ENCODE measurements at regions not wholly inside any gene's neighbourhood (a gene's known extent, or its start where the extent isn't known, plus 50 kb on each side); places are given as distances from the start of the nearest gene placed in this dataset.
"Not testable (repeated sequence)": the region's sequence is repeated elsewhere in the genome, so short reads cannot be mapped to it uniquely, and the experiment has no call there.

DNA sequence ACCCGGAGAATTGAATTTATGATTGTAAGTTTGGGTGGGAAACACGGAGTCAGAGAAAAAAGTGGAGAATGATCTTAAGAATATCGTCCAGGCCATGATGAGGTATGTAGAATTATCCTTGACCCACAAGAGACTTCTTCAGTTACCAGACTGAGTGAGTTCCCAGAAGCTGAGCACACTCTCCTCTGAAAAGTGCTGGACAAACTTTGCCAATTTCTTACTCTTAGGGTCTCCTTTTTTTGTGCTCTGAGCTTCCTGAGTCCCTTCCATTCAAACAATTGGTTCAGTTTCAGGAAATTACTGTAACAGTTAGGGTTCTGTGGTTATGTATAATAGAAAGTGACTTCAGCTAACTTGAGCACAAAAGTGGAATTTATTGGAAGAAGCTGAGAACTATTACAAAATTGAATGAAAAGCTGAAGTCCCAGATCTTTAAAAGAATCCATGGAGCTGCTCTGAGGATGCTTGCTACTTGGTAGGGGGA lies 50.6 kb upstream of the EHBP1 start:
- Mint-ChIP-seq H3K36me3 (ENCODE audit: low read depth) (no peaks in the 10 kb centered on the region), H3K4me1 (no peaks in the 10 kb centered on the region), H3K27ac (no peak overlapping the region), H3K4me3 (no peak overlapping the region), H3K27me3 (no peaks in the 10 kb centered on the region)
- no peak for DNase-seq
- ATAC-seq = no peak
- H3K9me3 ChIP-seq (ENCODE audit: control insufficient read depth, low read length, poor library complexity, severe bottlenecking) = no peaks in the 10 kb centered on the region

DNA sequence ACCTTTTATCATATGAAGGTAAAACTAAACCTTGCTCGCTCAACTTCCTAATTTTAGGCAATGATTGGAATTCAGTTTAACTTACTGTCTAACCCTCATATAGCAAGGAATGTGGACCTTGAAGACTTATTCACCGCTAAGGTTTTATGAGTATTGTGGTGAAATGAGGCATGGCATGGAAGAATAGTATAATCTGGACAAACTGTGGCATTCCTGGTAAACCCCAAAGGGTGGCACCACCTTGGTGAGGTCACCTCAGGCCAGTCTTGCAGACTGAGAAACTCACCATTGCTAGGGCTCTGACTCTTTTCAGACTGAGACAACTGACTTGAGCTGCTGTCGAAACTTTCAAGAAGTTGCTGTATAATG lies 51.1 kb upstream of the EHBP1 start:
- no peaks in the 10 kb centered on the region for H3K9me3 ChIP-seq (ENCODE audit: control insufficient read depth, low read length, poor library complexity, severe bottlenecking)
- Mint-ChIP-seq H3K4me3 (no peak overlapping the region), H3K27me3 (no peaks in the 10 kb centered on the region), H3K4me1 (no peaks in the 10 kb centered on the region), H3K27ac (no peak overlapping the region), H3K36me3 (ENCODE audit: low read depth) (no peaks in the 10 kb centered on the region)
- ATAC-seq = no peak
- DNase-seq = no peak

- DNase-seq = no peak
- Mint-ChIP-seq H3K27ac (no peak overlapping the region), H3K27me3 (no peaks in the 10 kb centered on the region), H3K4me1 (no peaks in the 10 kb centered on the region), H3K4me3 (no peak overlapping the region), H3K36me3 (ENCODE audit: low read depth) (no peaks in the 10 kb centered on the region)
- ATAC-seq = no peak
- no peaks in the 10 kb centered on the region for H3K9me3 ChIP-seq (ENCODE audit: control insufficient read depth, low read length, poor library complexity, severe bottlenecking)
These were observed 51.7 kb upstream of the EHBP1 start for GRCh38 chr2:62653582-62654422.

- H3K4me1 Mint-ChIP-seq; ATAC-seq; H3K27me3 Mint-ChIP-seq; H3K4me3 Mint-ChIP-seq; H3K27ac Mint-ChIP-seq; DNase-seq; H3K36me3 Mint-ChIP-seq (ENCODE audit: low read depth); H3K9me3 ChIP-seq (ENCODE audit: control insufficient read depth, low read length, poor library complexity, severe bottlenecking): not testable (repeated sequence)
These were observed 56.4 kb upstream of the EHBP1 start for GRCh38 chr2:62649087-62649486.

DNA sequence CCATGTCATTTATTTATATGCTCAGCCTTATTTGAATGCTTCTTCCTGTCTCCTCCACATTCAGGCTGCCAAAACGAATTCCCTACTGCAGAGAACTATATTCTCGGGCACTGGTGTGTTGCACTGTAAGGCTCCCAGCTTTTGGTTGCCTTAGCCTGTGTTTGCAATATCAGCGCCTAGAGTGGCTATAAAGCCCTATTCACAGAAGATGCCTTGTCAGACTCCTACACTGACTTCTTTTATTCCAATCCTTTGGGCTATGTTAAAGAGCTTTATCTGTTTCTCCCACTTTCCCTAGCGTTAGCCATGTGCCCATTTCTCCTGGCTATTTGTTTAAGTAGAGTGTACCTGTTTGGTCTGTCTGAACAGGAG lies 62.4 kb upstream of the EHBP1 start:
- Mint-ChIP-seq H3K27ac (no peak overlapping the region), H3K36me3 (ENCODE audit: low read depth) (no peaks in the 10 kb centered on the region), H3K27me3 (no peaks in the 10 kb centered on the region), H3K4me3 (no peak overlapping the region), H3K4me1 (no peaks in the 10 kb centered on the region)
- ATAC-seq = no peak
- H3K9me3 ChIP-seq (ENCODE audit: control insufficient read depth, low read length, poor library complexity, severe bottlenecking) = no peaks in the 10 kb centered on the region
- DNase-seq = no peak

- DNase-seq (no peak), ATAC-seq (no peak)
- Mint-ChIP-seq H3K27ac (no peak overlapping the region), H3K4me1 (no peaks in the 10 kb centered on the region), H3K36me3 (ENCODE audit: low read depth) (no peaks in the 10 kb centered on the region), H3K4me3 (no peak overlapping the region), H3K27me3 (no peaks in the 10 kb centered on the region)
- no peaks in the 10 kb centered on the region for H3K9me3 ChIP-seq (ENCODE audit: control insufficient read depth, low read length, poor library complexity, severe bottlenecking)
These were observed 62.9 kb upstream of the EHBP1 start for GRCh38 chr2:62642429-62643099.

- Mint-ChIP-seq H3K27me3 (no peaks in the 10 kb centered on the region), H3K27ac (no peak overlapping the region), H3K36me3 (ENCODE audit: low read depth) (no peaks in the 10 kb centered on the region), H3K4me3 (no peak overlapping the region), H3K4me1 (no peaks in the 10 kb centered on the region)
- no peaks in the 10 kb centered on the region for H3K9me3 ChIP-seq (ENCODE audit: control insufficient read depth, low read length, poor library complexity, severe bottlenecking)
- ATAC-seq (no peak), DNase-seq (no peak)
These were observed 63.6 kb upstream of the EHBP1 start for GRCh38 chr2:62641936-62642335.

- H3K36me3 Mint-ChIP-seq (ENCODE audit: low read depth) = no peaks in the 10 kb centered on the region
- H3K27me3 Mint-ChIP-seq = no peaks in the 10 kb centered on the region
- no peak overlapping the region for H3K4me3 Mint-ChIP-seq
- no peak overlapping the region for H3K27ac Mint-ChIP-seq
- ATAC-seq (no peak), DNase-seq (no peak)
- no peaks in the 10 kb centered on the region for H3K4me1 Mint-ChIP-seq
- no peaks in the 10 kb centered on the region for H3K9me3 ChIP-seq (ENCODE audit: control insufficient read depth, low read length, poor library complexity, severe bottlenecking)
These were observed 64.1 kb upstream of the EHBP1 start for GRCh38 chr2:62641410-62641843.

DNA sequence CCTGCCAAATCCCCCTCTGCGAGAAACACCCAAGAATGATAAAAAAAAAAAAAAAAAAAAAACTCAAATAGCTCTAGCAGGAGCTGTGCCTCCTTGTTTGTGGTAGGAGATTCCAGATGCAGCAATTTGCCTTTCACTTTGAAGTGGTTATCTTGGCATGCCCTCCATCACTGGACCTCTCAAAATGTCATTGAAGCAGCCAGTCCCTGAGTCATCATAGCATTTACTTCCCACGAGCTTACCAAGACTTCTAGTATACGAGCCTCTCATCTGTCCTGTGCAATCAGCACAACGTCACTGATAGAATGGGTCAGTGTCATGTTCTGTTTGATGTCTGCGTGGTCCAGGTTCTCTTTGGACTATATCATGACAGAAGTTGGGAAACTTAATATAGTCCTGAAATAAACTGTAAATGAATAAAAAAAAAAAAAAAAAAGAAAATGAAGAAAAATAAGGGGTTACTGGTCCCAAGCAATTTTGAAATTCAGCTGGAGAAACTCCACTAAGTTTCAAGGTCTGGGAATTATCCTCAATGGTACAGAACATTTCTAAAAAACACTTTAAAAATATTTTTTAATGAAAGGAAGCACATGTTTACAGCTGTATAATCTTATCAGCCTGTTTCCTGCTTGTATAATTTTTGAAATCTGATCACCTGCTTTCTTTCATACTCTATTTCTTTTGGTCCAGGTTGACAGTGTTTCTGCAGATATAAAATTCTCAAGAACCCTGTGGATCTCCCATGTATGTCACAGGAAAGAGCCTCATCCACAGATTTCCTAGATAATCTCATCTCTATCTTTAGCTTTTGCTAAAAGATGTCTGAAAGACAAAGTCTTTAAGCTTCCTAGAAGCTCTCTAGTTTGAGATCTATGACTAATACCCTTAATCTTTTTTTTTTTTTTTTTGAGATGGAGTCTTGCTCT lies 74.1 kb upstream of the EHBP1 start:
- H3K36me3 Mint-ChIP-seq (ENCODE audit: low read depth) = peaks cover 2% of the 10 kb centered on the region
- no peak overlapping the region for H3K4me3 Mint-ChIP-seq
- no peaks in the 10 kb centered on the region for H3K9me3 ChIP-seq (ENCODE audit: control insufficient read depth, low read length, poor library complexity, severe bottlenecking)
- H3K27me3 Mint-ChIP-seq = peaks cover 22% of the 10 kb centered on the region
- ATAC-seq (no peak), DNase-seq (no peak)
- H3K27ac Mint-ChIP-seq = no peak overlapping the region
- H3K4me1 Mint-ChIP-seq = no peaks in the 10 kb centered on the region

DNA sequence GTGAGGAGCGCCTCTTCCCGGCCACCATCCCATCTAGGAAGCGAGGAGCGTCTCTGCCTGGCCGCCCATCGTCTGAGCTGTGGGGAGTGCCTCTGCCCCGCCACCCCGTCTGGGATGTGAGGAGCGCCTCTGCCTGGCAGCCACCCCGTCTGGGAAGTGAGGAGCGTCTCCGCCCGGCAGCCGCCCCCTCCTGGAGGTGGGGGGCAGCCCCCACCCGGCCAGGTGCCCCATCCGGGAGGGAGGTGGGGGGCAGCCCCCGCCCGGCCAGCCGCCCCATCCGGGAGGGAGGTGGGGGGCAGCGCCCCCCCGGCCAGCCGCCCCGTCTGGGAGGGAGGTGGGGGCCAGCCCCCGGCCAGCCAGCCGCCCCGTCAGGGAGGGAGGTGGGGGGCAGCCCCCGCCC lies 75.3 kb upstream of the EHBP1 start:
- H3K27ac Mint-ChIP-seq; H3K4me1 Mint-ChIP-seq; DNase-seq; H3K4me3 Mint-ChIP-seq; ATAC-seq; H3K9me3 ChIP-seq (ENCODE audit: control insufficient read depth, low read length, poor library complexity, severe bottlenecking); H3K36me3 Mint-ChIP-seq (ENCODE audit: low read depth): not testable (repeated sequence)
- peaks cover 27% of the 10 kb centered on the region for H3K27me3 Mint-ChIP-seq

DNA sequence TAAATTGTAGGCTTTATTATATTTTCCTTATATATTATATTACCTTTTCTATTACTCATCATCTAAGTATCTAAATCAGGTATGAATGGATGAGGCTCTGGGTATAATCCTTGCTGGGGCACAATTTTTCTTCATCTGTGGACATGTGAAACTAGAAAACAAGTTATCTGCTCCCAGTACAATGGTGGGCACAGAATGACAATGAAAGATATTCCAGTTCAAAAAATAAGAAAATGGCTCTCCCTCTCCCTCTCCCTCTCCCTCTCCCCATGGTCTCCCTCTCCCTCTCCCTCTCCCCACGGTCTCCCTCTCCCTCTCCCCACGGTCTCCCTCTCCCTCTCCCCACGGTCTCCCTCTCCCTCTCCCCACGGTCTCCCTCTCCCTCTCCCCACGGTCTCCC lies 76.2 kb upstream of the EHBP1 start:
- peaks cover 27% of the 10 kb centered on the region for H3K27me3 Mint-ChIP-seq
- not testable (repeated sequence) for H3K4me1 Mint-ChIP-seq; DNase-seq; H3K27ac Mint-ChIP-seq; ATAC-seq; H3K36me3 Mint-ChIP-seq (ENCODE audit: low read depth); H3K4me3 Mint-ChIP-seq; H3K9me3 ChIP-seq (ENCODE audit: control insufficient read depth, low read length, poor library complexity, severe bottlenecking)

DNA sequence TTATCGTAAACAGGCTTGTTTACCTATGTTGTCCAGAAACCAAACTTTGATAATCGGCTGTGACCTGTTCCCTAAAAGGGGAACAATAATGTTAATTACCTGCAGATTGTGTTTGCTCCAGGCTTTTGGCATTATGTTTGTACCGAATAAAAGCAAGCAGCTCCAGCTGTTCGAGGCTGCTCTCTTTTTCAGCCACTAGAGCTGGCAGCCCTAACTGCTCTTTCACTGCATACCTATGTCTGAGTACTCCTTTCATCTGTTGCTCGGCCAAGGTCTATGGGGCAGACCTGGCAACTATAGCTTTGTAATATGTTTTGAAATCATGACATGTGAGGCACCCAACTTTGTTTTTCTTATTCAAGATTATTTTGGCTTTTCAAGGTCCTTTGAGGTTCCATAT lies 77.8 kb upstream of the EHBP1 start:
- H3K9me3 ChIP-seq (ENCODE audit: control insufficient read depth, low read length, poor library complexity, severe bottlenecking) = no peaks in the 10 kb centered on the region
- ATAC-seq (no peak), DNase-seq (no peak)
- H3K36me3 Mint-ChIP-seq (ENCODE audit: low read depth) = no peaks in the 10 kb centered on the region
- H3K4me3 Mint-ChIP-seq = no peak overlapping the region
- H3K4me1 Mint-ChIP-seq = no peaks in the 10 kb centered on the region
- peaks cover 24% of the 10 kb centered on the region for H3K27me3 Mint-ChIP-seq
- no peak overlapping the region for H3K27ac Mint-ChIP-seq

GRCh38 chr2:62624855-62625254 lies 80.7 kb upstream of the EHBP1 start:
- ATAC-seq (no peak), DNase-seq (no peak)
- H3K4me1 Mint-ChIP-seq = no peaks in the 10 kb centered on the region
- H3K27me3 Mint-ChIP-seq = peaks cover 20% of the 10 kb centered on the region
- no peak overlapping the region for H3K4me3 Mint-ChIP-seq
- no peaks in the 10 kb centered on the region for H3K36me3 Mint-ChIP-seq (ENCODE audit: low read depth)
- H3K9me3 ChIP-seq (ENCODE audit: control insufficient read depth, low read length, poor library complexity, severe bottlenecking) = no peaks in the 10 kb centered on the region
- no peak overlapping the region for H3K27ac Mint-ChIP-seq

All from T-helper 17 cell (primary cell).